B cell (primary cell): ENCODE measurements at regions not wholly inside any gene's neighbourhood (a gene's known extent, or its start where the extent isn't known, plus 50 kb on each side); places are given as distances from the start of the nearest gene placed in this dataset.

Experiments used
- CTCF ChIP-seq: fragments of 200-600 bp; IDR thresholded peaks from one replicate; pipeline ENCODE4 v1.8.0; 2022; ENCODE audit warnings: antibody characterized with exemption, mild to moderate bottlenecking
- EZH2 ChIP-seq: IDR thresholded peaks from 2 replicates; pipeline ENCODE4 v1.6.1; 2012; ENCODE audit warnings: borderline replicate concordance, low read depth, mild to moderate bottlenecking, moderate library complexity, low read length; ENCODE audit not compliant: insufficient read depth, poor library complexity, severe bottlenecking

GRCh38 chr20:40072907-40073306, 616.1 kb downstream of the MAFB start:
- TF ChIP-seq CTCF (no peak), EZH2 (no peak)
